Peyer's patch (tissue), 4 donors: ENCODE measurements at regions not wholly inside any gene's neighbourhood (a gene's known extent, or its start where the extent isn't known, plus 50 kb on each side); places are given as distances from the start of the nearest gene placed in this dataset.

Source experiments
- DNase-seq, 3 donors: peaks; one replicate each; pipeline ENCODE4 v3.0.0-alpha.2; 2017 to 2019
- H3K27ac ChIP-seq, 4 donors: fragments of 200-600 bp; sonication (generic); one replicate each; pipeline ENCODE4 v1.5.1; 2016 to 2019
- H3K27me3 ChIP-seq, 2 donors: fragments of 200-600 bp; sonication (generic); one replicate each; pipeline ENCODE4 v1.5.1; 2019
- H3K36me3 ChIP-seq, 3 donors: fragments of 200-600 bp; sonication (generic); one replicate each; pipeline ENCODE4 v1.5.1; 2016 to 2019
- H3K4me1 ChIP-seq, 4 donors: fragments of 200-600 bp; sonication (generic); one replicate each; pipeline ENCODE4 v1.5.1; 2016 to 2019
- H3K4me3 ChIP-seq, 4 donors: fragments of 200-600 bp; sonication (generic); 1 replicate in 3 of 4; 2 replicates in 1 of 4; pipeline ENCODE4 v1.5.1; 2016 to 2019; ENCODE audit warnings: mild to moderate bottlenecking in 1 of 4
- H3K9me3 ChIP-seq, 4 donors: fragments of 200-600 bp; sonication (generic); one replicate each; pipeline ENCODE4 v1.5.1; 2016 to 2019; ENCODE audit warnings: mild to moderate bottlenecking in 1 of 4
- POLR2A ChIP-seq, 2 donors: fragments of 450-650 bp; IDR thresholded peaks; one replicate each; pipeline ENCODE4 v1.5.1; 2017; ENCODE audit warnings: antibody characterized with exemption in 2 of 2, mild to moderate bottlenecking in 2 of 2, moderate library complexity in 2 of 2
- TF ChIP-seq, protein P1 (sequence below), 6 experiments: fragments of 450-650 bp in 4 of 6; fragments of 200-600 bp in 2 of 6; sonication (generic) in 1 of 6; IDR thresholded peaks; one replicate each; pipeline ENCODE4 v1.5.1; 2017 to 2019; ENCODE audit warnings: antibody characterized with exemption in 6 of 6, mild to moderate bottlenecking in 3 of 6, moderate library complexity in 1 of 6

DNA sequence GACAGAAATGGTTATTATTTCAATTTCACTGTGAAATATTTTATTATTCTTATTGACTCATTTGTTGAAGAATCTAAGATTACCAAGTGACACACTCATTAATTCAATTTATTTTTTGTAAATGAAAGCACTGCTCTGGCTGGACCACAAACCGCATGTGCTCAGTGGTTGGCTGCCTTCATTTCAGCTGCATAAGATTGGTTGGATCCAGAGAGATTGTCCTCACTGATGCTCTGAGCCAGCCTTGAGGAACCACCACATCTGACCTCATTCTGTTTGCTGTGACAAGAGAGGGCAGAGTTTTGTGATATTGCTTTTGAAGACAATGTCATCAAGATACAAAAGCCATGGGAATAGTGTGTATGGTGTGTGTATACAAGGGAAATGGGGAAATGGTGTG is 192.1 kb downstream of the CYRIA start:
- Histone ChIP-seq H3K4me1 (no peaks in the 10 kb centered on the region), H3K27ac (no peak overlapping the region), H3K4me3 (no peak overlapping the region), H3K27me3 (no peaks in the 10 kb centered on the region), H3K9me3 (no peaks in the 10 kb centered on the region), H3K36me3 (no peaks in the 10 kb centered on the region)
- TF ChIP-seq POLR2A (IDR thresholded peaks at IDR 0.05) = no peak
- TF ChIP-seq, protein P1, sequence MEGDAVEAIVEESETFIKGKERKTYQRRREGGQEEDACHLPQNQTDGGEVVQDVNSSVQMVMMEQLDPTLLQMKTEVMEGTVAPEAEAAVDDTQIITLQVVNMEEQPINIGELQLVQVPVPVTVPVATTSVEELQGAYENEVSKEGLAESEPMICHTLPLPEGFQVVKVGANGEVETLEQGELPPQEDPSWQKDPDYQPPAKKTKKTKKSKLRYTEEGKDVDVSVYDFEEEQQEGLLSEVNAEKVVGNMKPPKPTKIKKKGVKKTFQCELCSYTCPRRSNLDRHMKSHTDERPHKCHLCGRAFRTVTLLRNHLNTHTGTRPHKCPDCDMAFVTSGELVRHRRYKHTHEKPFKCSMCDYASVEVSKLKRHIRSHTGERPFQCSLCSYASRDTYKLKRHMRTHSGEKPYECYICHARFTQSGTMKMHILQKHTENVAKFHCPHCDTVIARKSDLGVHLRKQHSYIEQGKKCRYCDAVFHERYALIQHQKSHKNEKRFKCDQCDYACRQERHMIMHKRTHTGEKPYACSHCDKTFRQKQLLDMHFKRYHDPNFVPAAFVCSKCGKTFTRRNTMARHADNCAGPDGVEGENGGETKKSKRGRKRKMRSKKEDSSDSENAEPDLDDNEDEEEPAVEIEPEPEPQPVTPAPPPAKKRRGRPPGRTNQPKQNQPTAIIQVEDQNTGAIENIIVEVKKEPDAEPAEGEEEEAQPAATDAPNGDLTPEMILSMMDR (IDR thresholded peaks at IDR 0.05) = no peak
- DNase-seq = no peak

DNA sequence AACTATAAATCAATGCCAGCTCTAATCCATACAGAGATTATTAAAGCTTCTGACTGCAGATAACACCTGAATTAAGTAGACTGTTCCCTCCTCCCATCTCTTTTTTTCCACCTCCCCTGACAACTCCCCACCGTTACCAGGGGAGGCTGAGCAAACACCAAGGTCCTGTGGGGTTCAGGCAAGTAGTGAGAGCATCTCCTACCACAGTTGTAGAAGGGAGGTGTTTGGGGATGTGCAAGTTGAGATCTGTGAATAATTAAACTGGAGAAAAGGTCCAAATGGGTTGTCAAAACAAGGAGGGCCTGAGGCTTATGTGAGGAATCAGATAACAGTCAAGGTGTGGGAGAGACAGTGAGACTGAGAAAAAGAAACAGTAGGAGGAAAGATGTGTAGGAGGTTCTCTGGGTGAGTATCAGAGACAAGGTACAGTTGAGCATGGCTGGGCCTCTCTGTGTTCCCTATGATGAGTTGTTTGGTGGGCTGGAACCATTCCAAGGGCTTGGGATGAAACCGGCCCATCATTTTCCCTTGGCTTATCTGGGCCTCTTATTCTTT is 194.6 kb downstream of the CYRIA start:
- Histone ChIP-seq H3K27me3 (no peaks in the 10 kb centered on the region), H3K4me1 (no peaks in the 10 kb centered on the region), H3K36me3 (no peaks in the 10 kb centered on the region), H3K9me3 (no peaks in the 10 kb centered on the region), H3K4me3 (no peak overlapping the region), H3K27ac (no peak overlapping the region)
- no peak for DNase-seq
- TF ChIP-seq, protein P1 (IDR thresholded peaks at IDR 0.05) = no peak
- no peak for TF ChIP-seq POLR2A (IDR thresholded peaks at IDR 0.05)

DNA sequence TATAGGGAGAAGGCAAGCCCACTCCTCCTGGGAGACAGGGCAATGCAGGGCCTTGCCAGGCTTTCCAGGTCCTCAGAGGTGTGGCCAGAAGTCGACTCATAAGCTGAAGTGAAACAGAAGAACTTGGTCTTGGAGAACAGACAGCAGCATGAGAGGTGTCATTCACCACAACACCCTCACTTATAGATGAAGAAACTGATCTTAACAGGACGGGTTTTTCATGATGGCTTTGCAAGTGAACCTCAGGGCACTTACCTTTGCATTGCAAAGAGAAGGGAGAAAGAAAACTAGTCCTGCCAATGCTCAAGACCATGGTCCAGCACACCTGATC is 198.8 kb downstream of the CYRIA start:
- TF ChIP-seq POLR2A (IDR thresholded peaks at IDR 0.05) = no peak
- TF ChIP-seq, protein P1 (IDR thresholded peaks at IDR 0.05) = no peak
- H3K27ac ChIP-seq = no peak overlapping the region
- H3K27me3 ChIP-seq = no peaks in the 10 kb centered on the region
- no peaks in the 10 kb centered on the region for H3K4me1 ChIP-seq
- no peaks in the 10 kb centered on the region for H3K36me3 ChIP-seq
- no peak for DNase-seq
- H3K4me3 ChIP-seq = no peak overlapping the region
- H3K9me3 ChIP-seq = no peaks in the 10 kb centered on the region

DNA sequence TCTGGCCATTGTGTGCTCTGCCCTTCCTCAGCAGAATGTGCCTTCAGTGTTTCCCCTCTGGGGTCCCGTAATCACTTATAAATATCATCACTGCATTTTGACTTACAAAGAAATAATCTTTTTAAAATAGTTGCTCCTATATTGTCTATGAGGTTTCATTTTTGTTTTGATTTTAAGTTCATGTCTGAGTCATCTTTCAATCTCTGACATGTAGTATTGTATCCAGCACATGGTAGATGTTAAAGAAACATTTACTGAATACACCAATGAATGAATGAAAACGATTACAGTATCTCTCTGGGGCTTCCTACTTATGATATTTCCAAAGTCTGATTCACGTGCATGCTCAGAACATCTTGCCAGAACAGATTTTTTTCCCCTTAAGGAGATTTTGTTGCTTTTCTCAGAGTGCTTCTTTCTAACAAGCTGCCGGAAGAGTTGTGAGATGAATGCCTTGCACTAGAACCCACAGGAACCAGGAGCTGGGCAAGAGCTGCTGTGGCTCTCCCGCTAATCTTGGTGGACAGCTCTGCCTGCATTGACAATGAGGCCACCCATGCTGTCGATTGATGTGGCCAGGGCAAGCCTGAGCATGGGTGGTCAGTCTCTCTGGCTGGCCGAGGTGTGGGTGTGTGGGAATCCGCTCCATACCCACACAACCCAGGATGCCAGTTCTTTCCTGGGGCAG is 199.4 kb downstream of the CYRIA start:
- TF ChIP-seq, protein P1 (IDR thresholded peaks at IDR 0.05) = no peak
- TF ChIP-seq POLR2A (IDR thresholded peaks at IDR 0.05) = no peak
- H3K27me3 ChIP-seq = no peaks in the 10 kb centered on the region

DNA sequence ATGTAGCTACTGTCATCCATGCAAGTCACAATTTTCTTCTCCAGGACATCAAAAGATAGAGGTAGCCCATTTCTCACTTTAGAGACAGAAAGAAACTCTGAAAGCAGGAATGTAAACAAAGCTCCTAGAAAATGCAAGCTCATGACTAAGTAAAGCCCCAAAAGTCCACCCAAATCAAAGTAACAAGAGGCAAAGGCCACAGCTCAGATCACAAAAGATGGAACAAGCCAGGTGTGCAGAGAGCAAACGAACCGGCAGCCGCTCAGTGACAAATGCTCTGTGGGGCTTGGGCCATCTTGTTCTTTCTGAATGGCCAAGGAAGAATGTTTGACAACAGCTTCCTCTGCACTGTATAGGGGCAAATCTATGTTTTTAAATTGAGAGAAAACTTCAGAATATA is 201.0 kb downstream of the CYRIA start:
- H3K27me3 ChIP-seq = peaks cover 0 to 2% of the 10 kb centered on the region in 2 donors
- no peak overlapping the region for H3K27ac ChIP-seq
- no peak overlapping the region for H3K4me3 ChIP-seq
- no peaks in the 10 kb centered on the region for H3K36me3 ChIP-seq
- no peaks in the 10 kb centered on the region for H3K4me1 ChIP-seq
- no peak for TF ChIP-seq POLR2A (IDR thresholded peaks at IDR 0.05)
- TF ChIP-seq, protein P1 (IDR thresholded peaks at IDR 0.05) = no peak
- no peak for DNase-seq
- H3K9me3 ChIP-seq = no peaks in the 10 kb centered on the region

More for the DNA sequence above, 199.4 kb downstream of the CYRIA start:
- no peak overlapping the region for H3K27ac ChIP-seq
- DNase-seq = no peak
- no peak overlapping the region for H3K4me3 ChIP-seq
- H3K36me3 ChIP-seq = no peaks in the 10 kb centered on the region
- no peaks in the 10 kb centered on the region for H3K9me3 ChIP-seq
- H3K4me1 ChIP-seq = no peaks in the 10 kb centered on the region
